VCaP (cell line): ENCODE measurements at regions not wholly inside any gene's neighbourhood (a gene's known extent, or its start where the extent isn't known, plus 50 kb on each side); places are given as distances from the start of the nearest gene placed in this dataset.
"Not testable (repeated sequence)": the region's sequence is repeated elsewhere in the genome, so short reads cannot be mapped to it uniquely, and the experiment has no call there.

ENCODE experiments used
- H3K27ac ChIP-seq: fragments of 450-650 bp; 2 replicates; pipeline ENCODE4 v1.5.1; 2017
- CTCF ChIP-seq: fragments of 450-650 bp; conservative IDR thresholded peaks from 2 replicates; pipeline ENCODE4 v1.5.1; 2017; ENCODE audit warnings: mild to moderate bottlenecking, moderate library complexity

DNA sequence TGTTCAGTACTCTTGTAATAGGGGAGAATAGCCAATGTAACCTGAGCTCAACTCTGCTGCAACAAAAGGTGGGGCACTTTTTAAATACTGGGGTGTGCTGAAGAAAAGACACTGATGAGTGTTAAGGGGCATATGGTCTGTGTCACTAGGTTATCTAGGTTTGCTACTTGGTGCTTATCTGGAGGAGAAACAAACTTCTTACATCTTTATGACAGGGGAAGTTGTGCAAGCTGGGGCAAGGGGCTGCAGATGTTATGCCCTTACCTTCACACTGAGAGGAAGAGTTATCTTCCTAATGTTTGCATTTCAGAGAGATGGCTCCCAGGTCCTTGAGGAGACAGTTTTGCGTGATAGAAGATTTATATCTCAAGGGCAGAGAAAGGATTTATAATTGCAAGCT is 90.9 kb upstream of the PKP2 start:
- no peak for TF ChIP-seq CTCF
- no peak overlapping the region for H3K27ac ChIP-seq

GRCh38 chr12:32983968-32984367 is 87.4 kb upstream of the PKP2 start:
- no peak for TF ChIP-seq CTCF
- H3K27ac ChIP-seq, result no peak overlapping the region

DNA sequence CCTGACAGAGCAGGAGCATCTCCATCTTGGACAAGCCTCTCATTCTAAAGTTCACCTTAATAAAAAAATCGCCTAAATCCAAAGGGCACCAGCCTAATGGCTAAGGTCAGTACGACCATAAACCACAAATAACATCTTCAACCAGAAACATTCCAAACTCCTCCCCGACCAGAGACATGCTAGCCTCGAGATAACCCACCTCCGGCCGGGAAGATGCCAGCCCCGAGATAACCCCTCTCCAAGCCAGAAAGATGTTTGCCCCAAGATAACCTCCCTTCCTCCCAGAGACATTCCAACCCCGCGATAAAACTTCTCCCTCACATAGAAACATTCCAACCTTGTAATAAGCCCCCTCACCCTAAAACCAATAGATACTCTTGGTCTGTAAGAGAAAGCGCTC is 86.8 kb upstream of the PKP2 start:
- no peak overlapping the region for H3K27ac ChIP-seq
- no peak for TF ChIP-seq CTCF

GRCh38 chr12:32981139-32981538 is 84.6 kb upstream of the PKP2 start:
- no peak overlapping the region for H3K27ac ChIP-seq
- TF ChIP-seq CTCF, result no peak

DNA sequence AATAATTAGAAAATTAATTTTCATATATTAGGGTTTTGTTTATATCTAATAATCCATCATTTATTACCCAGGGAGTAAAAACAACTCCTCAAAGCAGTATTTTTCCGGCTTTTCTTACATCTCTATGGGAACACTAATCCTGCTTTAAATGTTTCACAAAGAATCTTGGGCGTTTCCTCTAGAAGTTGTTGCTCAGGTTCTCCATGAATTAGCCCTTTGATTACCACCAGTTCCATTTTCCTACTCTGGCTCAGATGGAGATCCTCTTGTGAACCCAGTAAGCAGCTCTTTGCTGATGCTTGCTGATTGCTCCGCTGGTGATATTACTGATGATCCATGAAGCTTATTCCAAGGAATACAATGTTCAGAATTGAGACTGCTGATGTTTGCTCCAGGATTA is 78.5 kb upstream of the PKP2 start:
- no peak overlapping the region for H3K27ac ChIP-seq
- no peak for TF ChIP-seq CTCF

GRCh38 chr12:32970465-32971110 is 74.0 kb upstream of the PKP2 start:
- TF ChIP-seq CTCF, result no peak
- no peak overlapping the region for H3K27ac ChIP-seq

- TF ChIP-seq CTCF, result no peak
- no peak overlapping the region for H3K27ac ChIP-seq
These were observed 68.5 kb upstream of the PKP2 start for GRCh38 chr12:32964981-32965585.

DNA sequence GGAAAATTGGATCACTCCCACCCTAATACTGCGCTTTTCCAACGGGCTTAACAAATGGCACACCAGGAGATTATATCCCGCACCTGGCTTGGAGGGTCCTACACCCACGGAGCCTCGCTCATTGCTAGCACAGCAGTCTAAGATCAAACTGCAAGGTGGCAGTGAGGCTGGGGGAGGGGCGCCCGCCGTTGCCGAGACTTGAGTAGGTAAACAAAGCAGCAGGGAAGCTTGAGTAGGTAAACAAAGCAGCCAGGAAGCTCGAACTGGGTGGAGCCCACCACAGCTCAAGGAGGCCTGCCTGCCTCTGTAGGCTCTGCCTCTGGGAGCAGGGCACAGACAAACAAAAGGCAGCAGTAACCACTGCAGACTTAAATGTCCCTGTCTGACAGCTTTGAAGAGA is 59.8 kb upstream of the PKP2 start:
- not testable (repeated sequence) for H3K27ac ChIP-seq
